GM18870 (cell line): ENCODE measurements at regions not wholly inside any gene's neighbourhood (a gene's known extent, or its start where the extent isn't known, plus 50 kb on each side); places are given as distances from the start of the nearest gene placed in this dataset.

Source experiments
- ATAC-seq: cut with Tn5 transposase; IDR thresholded peaks from one replicate; pipeline ENCODE4 v1.9.1; 2021; ENCODE audit warnings: moderate library complexity; ENCODE audit not compliant: unreplicated experiment

DNA sequence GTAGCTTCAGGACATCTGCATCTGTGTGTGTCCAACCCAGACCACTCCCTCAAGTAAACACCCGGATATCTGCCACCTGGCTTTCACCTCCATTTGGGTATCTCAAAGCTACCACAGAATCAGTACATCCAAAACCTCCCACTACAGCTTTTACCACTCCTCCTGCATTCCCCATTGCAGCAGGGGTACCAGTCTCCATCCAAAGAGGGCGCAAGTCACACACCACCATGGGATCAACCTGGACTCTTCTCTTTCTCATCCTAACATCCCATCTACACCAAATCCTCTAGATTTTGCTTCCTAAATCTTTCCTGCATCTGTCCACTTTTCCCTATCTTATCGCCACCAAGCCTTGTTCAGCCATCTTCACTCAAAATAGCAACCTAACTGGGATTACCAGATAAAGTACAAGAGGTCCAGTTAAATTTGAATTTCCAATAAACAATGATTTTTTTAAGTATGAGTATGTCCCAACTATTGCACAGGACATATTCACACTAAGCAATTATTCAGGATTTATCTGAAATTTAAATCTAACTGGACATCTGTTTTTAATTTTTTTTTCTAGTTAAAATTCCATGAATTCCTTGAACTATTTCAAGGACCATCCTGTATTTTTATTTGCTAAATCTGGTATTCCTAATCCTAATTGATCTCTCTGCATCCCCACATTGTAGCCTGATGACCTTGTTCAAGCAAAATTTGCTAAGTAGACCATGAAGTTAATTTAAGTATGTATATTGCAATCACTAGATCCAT lies 164.3 kb upstream of the MLN start:
- ATAC-seq: no peak

GRCh38 chr6:33967265-33967767 lies 163.5 kb upstream of the MLN start:
- no peak for ATAC-seq

DNA sequence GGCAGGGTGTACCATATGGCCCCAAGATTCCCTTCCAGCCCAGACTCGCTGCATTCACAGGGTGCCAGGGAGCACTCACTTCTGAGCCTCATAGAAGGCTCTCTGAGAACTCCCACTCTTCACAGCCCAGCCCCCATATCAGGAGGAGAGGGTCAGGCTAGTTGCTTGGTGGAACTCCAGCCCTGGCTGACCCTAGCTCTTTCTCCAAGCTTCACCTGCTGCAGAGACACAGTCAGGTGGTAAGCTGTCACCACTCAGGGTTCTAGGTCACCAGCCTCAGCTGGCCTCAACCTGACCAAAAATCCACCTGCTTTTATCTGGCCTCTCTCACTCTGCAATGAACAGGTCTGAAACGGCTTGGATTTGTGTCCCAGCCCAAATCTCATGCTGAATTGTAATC lies 162.7 kb upstream of the MLN start:
- no peak for ATAC-seq

GRCh38 chr6:33965766-33966165 lies 162.0 kb upstream of the MLN start:
- ATAC-seq: no peak

DNA sequence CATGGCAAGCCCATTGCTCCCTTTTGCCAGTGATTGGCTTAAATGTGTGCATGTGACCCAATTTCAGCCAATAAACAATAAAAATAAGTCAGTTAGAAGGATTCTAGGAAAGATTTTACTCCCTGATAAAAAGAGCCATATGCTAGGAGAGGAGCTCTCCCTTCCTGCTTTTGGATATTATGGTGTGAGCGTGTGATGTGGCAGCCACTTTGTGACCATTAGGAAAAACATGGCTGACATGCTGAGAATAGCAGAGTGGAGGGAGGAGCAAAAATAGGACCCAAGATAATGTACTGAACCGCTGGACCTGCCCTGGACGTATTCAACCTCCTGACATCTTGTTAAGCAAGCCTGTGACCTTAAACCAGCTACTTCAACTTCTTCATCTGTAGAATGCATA lies 160.6 kb upstream of the MLN start:
- no peak for ATAC-seq

GRCh38 chr6:33963136-33963750 lies 159.4 kb upstream of the MLN start:
- no peak for ATAC-seq

GRCh38 chr6:33962246-33963027 lies 158.6 kb upstream of the MLN start:
- no peak for ATAC-seq

DNA sequence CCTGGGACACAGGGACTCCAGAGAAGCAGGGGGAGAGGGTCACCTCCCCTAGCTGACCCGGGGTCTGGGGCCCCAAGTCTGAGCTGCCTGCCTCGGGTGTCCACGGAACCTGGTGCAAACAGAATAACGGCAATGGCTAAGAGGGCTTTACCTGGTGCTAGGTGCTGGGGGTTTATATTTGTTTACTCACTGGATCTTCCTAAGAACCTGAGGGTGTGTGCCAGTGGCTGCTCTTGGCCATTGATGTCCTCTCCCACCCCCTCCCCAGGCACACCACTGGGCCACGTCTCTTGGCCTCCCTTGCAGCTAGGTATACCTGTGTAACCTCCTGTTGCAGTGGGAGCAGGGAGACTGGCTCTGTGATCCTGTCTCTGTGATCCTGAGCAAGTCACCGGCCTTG lies 157.9 kb upstream of the MLN start:
- ATAC-seq: no peak

DNA sequence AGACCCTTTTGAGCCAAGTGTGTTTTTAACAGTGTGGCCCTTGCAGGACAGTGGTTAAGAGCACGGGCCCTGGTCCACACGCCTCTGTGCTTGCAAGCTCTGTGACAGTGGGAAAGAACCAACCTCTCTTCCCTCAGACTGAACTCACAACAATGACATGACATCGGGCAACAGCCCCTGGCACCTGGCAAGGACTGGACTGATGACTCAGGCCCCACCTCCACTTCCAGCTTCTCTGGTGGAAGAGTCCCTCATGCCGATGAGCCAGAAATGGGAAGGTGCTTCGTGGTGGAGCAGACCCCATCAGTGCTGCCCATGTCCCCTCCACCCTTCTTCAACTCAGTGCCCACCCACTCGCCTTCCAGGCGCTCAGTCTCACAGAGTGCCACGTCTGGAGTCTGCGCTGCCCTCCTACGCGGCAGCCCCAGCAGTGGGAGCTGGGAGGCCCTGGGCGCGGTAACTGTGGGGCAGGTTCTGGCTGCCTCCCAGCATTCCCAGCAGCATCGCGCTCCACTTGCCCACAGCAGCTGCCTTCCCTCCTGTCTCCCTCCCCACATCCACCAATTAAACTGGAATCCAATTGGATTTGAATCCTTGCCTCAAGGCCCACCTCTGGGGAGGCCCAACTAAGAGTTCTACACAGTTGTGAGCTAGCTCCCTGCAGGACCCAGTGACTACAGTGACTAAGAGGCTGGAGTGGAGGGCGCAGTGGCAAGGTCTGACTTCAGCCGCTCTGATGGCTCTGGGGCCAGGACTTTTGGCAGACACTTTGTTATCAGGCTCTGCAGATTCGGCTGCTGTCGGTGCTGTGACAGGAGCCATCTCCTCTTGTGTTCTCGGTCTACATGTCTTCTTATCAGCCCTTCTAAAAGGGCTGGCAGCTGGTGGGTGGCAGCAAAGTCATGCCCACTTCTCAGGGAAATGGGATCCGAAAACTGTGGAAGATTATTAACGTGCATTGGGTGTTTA lies 156.8 kb upstream of the MLN start:
- ATAC-seq: no peak

- ATAC-seq: no peak
Observed at GRCh38 chr6:33959661-33960344, 156.0 kb upstream of the MLN start.

DNA sequence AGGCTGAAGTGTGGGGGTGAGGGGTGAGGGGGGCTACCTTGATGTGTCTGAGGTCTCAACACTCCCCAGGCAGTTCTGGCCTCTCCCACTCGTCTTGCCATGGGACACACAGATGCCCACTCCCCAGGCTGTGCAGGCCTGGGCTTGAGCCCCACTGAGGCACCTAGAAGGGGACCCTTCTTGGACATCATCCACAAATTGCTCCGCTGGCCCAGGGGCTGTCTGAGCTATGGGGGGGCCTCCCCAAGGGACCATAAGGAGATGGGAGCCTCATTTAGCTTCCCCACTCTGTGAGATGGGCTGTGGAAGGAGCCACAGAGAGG lies 155.5 kb upstream of the MLN start:
- no peak for ATAC-seq

- no peak for ATAC-seq
Observed at GRCh38 chr6:33958526-33959328, 154.9 kb upstream of the MLN start.

DNA sequence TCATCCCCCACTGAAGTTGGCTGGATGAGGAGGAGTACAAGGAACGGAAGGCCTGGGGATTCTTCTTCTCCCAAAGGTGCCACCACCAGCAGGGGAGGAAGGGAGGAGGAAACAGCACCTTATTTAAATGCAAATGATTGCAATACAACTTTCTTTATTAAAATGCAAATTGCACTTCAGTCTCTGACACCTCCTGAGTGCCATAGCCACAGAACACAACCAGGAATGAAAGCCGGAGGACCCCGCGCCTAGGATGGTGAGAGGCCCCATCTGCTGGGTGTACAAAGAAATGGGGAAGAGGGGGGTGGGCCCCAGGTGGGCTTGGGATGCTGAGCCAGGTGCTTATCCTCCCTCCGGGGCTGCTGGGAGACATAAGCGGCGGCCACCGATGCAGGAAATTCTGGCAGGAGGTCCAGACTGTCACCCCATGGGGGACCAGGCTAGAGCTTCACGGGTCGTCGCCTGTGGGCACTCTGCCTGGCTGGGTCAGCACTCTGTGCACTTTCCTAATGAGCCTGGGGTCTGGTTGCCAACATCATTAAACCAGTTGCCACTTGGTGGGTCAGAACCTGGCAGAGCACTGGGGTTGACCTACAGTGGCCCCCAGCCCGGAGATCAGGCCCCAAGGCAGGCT lies 154.2 kb upstream of the MLN start:
- ATAC-seq: no peak

DNA sequence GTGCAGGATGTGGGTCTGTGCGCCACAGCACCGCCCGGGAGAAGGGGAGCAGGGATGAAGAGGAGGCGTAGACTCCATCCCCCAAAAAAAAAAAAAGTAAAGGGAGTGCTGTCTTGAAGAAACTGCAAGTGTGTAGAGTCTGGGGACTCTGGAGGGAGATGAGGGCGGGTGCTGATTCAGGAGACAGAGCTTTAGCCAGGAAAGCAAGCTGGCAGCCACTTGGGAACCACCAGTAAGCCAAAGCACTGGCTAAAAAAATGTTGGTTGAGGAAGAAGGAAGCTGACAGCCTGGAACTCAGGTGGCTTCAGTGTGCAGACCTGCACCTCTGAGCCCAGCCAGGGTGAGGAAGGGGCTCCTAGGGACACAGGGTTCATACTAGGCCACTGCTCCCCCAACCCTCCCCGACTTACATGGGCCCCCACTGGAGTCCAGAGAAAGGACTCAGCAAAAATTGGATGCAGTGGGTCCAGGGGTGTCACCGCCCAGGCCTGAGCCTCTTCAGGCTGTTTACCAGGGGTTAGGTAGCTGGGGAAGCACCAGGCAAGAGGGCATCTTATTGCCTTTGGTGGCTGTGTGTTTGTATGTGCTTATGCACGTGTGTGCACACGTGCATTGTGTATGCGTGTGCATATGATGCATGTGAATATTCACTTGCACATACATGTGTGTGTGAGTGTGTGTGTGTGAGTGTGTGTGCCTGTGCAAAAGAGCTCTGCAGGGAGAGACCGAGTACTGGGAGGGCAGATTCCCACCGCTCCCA lies 153.5 kb upstream of the MLN start:
- ATAC-seq: no peak

DNA sequence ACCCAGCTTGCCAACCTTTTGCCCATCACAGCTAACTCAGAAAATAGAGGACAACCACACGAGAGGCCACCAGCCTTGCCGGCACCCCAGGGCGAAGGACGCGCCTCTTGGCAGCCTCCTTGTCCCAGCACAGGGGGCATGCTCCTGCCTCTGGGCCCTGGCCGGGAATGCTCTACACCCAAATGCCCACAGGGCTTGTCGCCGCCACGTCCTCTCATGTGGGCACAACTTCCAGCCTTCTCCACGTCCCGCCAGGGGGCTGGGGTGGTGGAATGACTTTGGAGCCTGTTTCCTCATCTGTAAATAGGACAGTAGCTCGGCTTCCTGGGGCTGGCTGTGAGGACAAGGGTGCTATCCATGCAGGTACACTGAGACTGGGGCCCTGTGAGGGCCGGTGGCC lies 152.4 kb upstream of the MLN start:
- no peak for ATAC-seq

DNA sequence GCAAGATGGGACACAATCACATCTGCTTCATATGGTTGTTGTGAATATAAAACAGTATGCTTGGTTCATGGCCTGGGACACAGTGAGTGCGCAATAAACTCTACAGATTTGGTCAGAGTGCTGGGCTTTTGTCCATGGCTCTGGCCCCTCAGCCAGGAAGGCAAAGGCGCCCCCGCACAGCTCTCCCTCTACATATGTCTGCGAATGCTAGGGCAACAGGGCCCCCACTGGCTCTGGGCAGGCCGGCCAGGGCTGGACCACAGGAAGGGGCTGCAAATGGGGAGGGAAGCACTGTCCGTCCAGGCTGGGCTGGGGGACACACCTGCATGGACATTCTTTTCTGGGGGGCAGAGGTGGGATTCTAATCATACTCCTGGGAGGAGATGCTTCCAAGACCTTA lies 151.8 kb upstream of the MLN start:
- ATAC-seq: no peak

GRCh38 chr6:33954453-33954852 lies 150.7 kb upstream of the MLN start:
- no peak for ATAC-seq

GRCh38 chr6:33953171-33953570 lies 149.4 kb upstream of the MLN start:
- no peak for ATAC-seq
